ENCODE measurements at regions not wholly inside any gene's neighbourhood (a gene's known extent, or its start where the extent isn't known, plus 50 kb on each side); places are given as distances from the start of the nearest gene placed in this dataset.
"Not testable (repeated sequence)": the region's sequence is repeated elsewhere in the genome, so short reads cannot be mapped to it uniquely, and the experiment has no call there.

- no peak for DNase-seq (ENCODE audit: low read depth)
These were observed 368.8 kb upstream of the CDH8 start for GRCh38 chr16:62404842-62405611.

DNA sequence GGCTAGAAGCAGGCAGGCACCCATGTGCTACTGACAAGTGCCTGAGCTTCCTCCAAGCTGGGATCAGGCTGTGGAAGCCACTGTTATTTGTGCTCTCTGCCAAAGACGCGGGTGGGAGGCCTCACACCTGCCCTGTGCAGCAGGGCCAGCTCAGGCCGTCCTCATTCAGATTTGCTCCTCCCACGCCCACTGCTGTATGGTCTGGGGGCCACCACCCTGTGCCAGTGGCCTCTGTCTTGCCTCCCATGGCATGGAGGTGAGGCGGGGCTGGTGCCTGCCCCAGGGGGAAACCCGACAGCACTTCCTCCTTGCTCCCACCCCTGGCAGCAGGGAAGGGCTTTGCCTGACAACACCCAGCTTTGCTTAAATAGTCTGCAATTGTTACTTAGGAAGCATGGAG is 356.5 kb upstream of the CDH8 start:
- no peak for DNase-seq (ENCODE audit: low read depth)

- DNase-seq (ENCODE audit: low read depth) = no peak
These were observed 355.7 kb upstream of the CDH8 start for GRCh38 chr16:62391940-62392339.

DNA sequence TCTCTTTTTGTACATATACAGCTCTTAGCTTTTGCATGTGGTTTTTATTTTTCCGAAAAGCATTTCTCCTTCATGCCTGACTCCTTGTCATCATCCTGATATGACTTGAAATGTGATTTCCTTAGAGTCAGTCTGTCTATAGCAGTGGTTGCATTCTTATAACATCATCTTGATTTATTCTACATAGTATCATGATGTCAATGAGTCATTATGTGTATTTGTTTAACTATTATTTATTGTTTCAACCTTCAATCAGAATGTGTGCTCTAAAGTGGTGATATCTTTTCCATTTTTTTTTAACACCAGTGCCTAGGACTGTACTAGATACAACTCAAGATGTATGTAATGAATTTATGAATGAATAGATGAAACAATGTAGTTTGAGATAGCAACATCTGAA is 354.9 kb upstream of the CDH8 start:
- no peak for DNase-seq (ENCODE audit: low read depth)

GRCh38 chr16:62390214-62390613 is 354.0 kb upstream of the CDH8 start:
- DNase-seq (ENCODE audit: low read depth) = no peak

DNA sequence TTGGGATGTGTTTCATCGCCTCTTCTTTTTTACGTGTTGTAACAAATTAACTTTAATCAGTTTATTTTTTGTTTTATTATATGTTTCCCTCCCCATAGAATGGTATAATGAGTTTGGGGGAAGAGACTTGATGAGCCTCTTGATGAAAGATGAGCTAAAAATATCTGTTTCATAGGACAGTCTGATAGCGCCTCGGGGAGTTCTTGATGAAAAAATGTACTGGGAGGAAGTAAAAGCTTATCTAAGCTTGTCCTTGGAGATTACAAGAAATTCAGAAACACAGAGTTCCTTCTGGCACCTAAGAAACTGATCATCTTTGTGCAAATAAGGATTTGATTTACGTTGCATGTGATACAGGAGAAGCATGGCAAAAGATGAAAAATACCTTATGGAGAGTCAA is 350.2 kb upstream of the CDH8 start:
- no peak for DNase-seq (ENCODE audit: low read depth)

GRCh38 chr16:62383941-62384340 is 347.7 kb upstream of the CDH8 start:
- DNase-seq (ENCODE audit: low read depth) = no peak

DNA sequence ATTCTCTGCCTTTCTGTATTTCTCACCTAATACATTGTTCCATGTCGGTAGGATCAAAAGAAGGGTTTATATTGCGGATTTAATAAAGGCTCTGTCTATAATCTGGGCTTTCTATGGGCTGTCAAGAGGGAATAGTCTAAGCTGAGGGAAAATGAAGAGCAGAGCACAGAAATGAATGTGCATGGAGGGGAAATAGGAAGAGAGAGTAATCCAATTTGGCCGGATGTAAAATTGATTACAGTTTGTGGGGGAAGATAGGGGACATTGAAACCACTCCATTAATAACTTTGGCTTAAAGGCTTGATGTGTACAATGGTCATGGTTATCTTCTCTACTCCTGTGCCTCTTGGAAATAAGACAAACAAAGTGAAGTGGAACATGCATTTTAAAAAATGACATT is 334.2 kb upstream of the CDH8 start:
- no peak for DNase-seq (ENCODE audit: low read depth)

GRCh38 chr16:62363501-62363900 is 327.3 kb upstream of the CDH8 start:
- no peak for DNase-seq (ENCODE audit: low read depth)

DNA sequence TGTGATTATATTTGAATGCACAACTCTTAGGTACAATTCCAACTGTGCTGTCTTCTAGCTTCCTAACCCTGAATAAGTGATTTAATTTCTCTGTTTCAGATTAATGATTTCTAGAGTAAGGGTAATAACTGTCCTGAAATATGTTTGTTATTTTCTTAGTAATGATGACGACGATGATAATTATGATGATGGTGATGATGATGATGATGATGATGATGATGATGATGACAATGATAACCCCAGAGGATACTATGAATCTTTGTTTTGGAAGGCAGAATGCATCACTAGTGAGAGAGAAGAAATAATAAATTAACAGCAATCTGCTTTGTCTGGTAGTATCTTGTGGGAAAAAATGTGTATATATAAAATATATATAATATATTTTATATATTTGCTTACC is 317.1 kb upstream of the CDH8 start:
- DNase-seq (ENCODE audit: low read depth) = no peak

DNA sequence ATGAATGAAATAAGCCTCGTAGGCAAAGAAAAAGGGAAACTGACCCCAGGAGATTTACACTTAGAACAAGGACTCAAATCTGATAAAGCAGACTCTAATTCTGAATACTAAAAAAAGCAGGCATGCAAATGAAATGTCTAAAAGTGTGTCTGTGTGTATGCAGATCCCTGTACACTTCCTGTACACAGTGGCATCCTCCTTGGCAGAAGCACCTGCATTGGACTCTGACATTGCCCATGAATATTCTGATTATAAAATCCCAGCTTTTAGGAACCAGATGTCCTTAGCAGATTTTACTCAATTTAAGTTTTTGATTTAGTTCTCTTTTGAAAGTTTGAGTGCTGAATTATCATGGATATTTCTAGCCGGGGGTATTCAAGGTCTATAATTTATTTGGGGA is 306.0 kb upstream of the CDH8 start:
- no peak for DNase-seq (ENCODE audit: low read depth)

GRCh38 chr16:62335356-62335755 is 299.1 kb upstream of the CDH8 start:
- no peak for DNase-seq (ENCODE audit: low read depth)

GRCh38 chr16:62321606-62322005 is 285.4 kb upstream of the CDH8 start:
- no peak for DNase-seq (ENCODE audit: low read depth)

GRCh38 chr16:62298600-62298999 is 262.4 kb upstream of the CDH8 start:
- no peak for DNase-seq (ENCODE audit: low read depth)

GRCh38 chr16:62294213-62294972 is 258.2 kb upstream of the CDH8 start:
- DNase-seq (ENCODE audit: low read depth) = no peak

- DNase-seq (ENCODE audit: low read depth) = no peak
These were observed 252.9 kb upstream of the CDH8 start for GRCh38 chr16:62288990-62289629.

DNA sequence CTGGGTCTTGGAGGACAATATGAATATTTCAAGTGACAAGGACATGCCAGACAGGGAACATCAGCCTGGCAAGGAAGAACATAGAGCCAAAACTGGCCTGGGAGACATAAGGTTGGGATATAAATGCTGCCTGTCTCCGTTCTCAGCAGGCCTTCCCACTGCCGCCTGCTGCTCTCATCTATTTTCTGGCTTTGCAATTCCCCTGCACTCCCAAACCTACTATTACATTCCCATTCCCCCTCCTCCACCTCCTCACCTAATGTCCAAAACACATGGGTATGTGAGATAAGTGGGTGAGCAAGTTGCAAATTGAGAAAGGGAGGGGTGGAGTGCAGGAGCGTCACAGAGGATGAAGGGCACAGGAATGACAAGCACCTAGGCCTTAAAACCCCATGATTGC is 244.3 kb upstream of the CDH8 start:
- DNase-seq (ENCODE audit: low read depth) = no peak

GRCh38 chr16:62277942-62278341 is 241.7 kb upstream of the CDH8 start:
- no peak for DNase-seq (ENCODE audit: low read depth)

GRCh38 chr16:62276637-62277036 is 240.4 kb upstream of the CDH8 start:
- DNase-seq (ENCODE audit: low read depth) = no peak

DNA sequence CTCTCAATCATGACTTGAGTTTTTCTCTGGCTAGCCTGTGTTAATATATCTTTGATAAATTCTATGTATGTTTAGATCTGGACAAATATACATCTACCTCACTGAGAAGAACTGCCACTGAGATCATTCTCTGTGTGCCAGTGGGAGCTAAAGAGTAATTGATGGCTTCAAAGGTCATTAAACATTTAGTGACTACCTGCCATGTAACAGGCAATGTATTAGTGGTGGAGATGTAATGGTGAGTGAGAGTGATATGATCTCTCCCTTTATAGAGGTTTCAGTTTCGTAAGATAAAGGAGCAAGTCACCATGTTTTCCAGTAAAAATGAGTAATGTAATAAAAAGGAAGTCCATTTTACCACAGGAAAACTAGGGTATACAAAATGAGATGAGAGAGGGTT is 235.8 kb upstream of the CDH8 start:
- no peak for DNase-seq (ENCODE audit: low read depth)

DNA sequence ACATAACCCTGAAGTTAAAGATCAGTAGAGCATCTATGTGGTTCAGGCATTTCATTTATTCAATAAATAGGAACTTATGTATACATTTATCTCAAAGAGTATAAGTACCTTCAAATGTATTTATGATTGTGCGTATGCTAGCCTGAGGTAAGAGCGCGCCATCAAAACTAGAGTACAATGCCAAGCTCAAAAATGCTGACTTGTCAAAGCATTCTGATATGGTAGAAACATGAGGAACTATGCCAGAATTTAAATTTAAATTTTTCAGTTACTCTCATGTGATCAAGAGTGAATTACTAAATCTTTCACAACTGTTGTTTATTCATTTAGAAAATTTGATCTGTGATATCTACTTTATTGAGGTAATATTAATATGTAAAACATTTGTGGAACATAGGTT is 225.5 kb upstream of the CDH8 start:
- DNase-seq (ENCODE audit: low read depth) = no peak

DNA sequence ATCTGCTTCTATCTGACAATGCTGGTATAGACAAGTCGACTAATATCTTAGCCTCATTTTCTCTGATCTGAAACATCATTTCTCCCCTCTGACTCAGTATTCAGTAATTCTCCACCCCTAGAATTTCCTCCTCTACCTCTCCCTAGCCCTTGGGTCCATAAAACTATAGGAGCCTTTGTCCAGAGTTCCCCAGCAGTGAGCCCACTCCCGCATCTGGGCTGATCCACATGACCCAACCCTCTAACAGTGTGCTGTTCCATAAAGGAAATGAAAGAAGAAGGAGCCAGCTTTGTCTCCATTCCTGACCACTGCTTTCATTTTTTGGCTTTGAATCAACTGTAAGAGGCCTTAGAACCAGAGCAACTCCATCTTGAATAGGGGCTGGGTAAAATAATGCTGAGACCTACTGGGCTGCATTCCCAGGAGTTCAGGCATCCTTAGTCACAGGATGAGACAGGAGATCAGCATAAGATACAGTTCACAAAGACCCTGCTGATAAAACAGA is 222.7 kb upstream of the CDH8 start:
- not testable (repeated sequence) for DNase-seq (ENCODE audit: low read depth)

- DNase-seq (ENCODE audit: low read depth) = no peak
These were observed 220.2 kb upstream of the CDH8 start for GRCh38 chr16:62256406-62256805.
